ENCODE measurements at regions not wholly inside any gene's neighbourhood (a gene's known extent, or its start where the extent isn't known, plus 50 kb on each side); places are given as distances from the start of the nearest gene placed in this dataset.

- no peak for TF ChIP-seq CTCF (IDR thresholded peaks at IDR 0.05; ENCODE audit: extremely low read depth, missing control alignments)
- no peak for DNase-seq (ENCODE audit: low spot score)
These were observed 538.0 kb downstream of the GRIN2A start for GRCh38 chr16:9644258-9644657.

GRCh38 chr16:9645911-9646310, 536.3 kb downstream of the GRIN2A start:
- DNase-seq (ENCODE audit: low spot score): no peak
- no peak for TF ChIP-seq CTCF (IDR thresholded peaks at IDR 0.05; ENCODE audit: extremely low read depth, missing control alignments)

- TF ChIP-seq CTCF (IDR thresholded peaks at IDR 0.05; ENCODE audit: extremely low read depth, missing control alignments): peak; percentile 62
- peak; percentile 26 for DNase-seq (ENCODE audit: low spot score)
These were observed 534.1 kb downstream of the GRIN2A start for GRCh38 chr16:9647981-9648701.

GRCh38 chr16:9650284-9650683, 531.9 kb downstream of the GRIN2A start:
- no peak for TF ChIP-seq CTCF (IDR thresholded peaks at IDR 0.05; ENCODE audit: extremely low read depth, missing control alignments)
- DNase-seq (ENCODE audit: low spot score): no peak

DNA sequence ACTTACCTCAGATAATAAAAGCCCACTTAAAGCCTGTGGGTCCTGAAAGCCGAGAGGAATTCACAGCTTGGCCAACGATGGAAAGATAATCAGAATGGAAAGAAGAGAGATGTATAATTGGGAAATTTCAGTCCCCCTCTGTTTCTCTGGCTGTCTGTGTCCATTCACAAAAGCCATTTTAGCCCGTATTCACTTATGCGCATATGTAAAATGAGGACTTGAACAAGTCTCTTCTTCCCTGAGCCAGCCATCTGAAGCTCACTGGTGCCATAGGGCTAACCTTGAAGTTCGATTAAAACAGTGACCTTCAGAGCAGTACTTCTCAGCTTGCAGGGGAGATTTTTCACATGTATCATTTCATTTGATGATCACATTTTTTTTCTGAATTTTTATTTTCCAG, 527.2 kb downstream of the GRIN2A start:
- TF ChIP-seq CTCF (IDR thresholded peaks at IDR 0.05; ENCODE audit: extremely low read depth, missing control alignments): no peak
- no peak for DNase-seq (ENCODE audit: low spot score)

- TF ChIP-seq CTCF (IDR thresholded peaks at IDR 0.05; ENCODE audit: extremely low read depth, missing control alignments): no peak
- DNase-seq (ENCODE audit: low spot score): no peak
These were observed 524.6 kb downstream of the GRIN2A start for GRCh38 chr16:9657641-9658040.

DNA sequence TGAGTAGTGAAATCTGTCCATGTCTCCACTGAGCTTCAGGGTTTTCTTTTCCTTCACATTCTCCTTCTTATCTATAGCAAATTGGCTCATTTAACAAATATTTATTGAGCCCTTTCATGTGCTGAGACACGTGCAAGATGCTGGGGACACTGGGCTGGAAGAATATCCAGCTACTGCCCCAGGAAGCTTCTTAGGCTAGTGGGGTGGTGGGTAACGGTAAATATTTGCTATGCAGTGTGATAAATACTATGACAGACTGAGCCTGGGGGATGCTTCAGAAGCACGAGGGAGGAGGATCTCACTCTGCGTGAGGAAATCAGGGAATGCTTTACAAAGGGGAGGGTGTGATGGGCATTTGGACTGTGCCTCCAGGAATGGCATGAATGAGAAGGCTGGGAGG, 524.1 kb downstream of the GRIN2A start:
- no peak for DNase-seq (ENCODE audit: low spot score)
- TF ChIP-seq CTCF (IDR thresholded peaks at IDR 0.05; ENCODE audit: extremely low read depth, missing control alignments): no peak

Data from GM20000 (cell line).